ENCODE measurements at regions not wholly inside any gene's neighbourhood (a gene's known extent, or its start where the extent isn't known, plus 50 kb on each side); places are given as distances from the start of the nearest gene placed in this dataset.
"Not testable (repeated sequence)": the region's sequence is repeated elsewhere in the genome, so short reads cannot be mapped to it uniquely, and the experiment has no call there.

DNA sequence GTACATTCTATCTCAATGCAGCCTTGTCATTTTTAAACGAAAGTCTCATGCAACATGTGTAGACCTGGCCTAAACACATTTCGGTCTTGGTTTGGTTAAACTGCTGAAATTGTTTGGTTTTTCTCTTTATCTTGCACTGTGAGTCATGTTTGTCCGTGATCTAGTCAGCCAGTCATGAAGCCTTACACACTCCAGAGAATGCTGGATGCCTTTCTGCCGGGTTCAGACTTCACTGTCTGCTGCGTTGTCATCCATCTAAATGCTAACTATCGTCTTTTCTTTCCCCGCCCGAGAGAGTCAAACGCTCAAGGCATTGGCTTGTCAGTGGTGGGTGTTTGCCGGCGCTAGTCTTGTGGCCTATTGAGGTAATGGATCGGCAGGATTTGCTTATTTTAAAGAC is 1194.6 kb upstream of the WWC1 start:
- DNase-seq (ENCODE audit: low spot score) = no peak
- no peak for TF ChIP-seq CTCF (IDR thresholded peaks at IDR 0.05)
- Histone ChIP-seq H3K27ac (no peak overlapping the region), H3K4me3 (no peak overlapping the region)

DNA sequence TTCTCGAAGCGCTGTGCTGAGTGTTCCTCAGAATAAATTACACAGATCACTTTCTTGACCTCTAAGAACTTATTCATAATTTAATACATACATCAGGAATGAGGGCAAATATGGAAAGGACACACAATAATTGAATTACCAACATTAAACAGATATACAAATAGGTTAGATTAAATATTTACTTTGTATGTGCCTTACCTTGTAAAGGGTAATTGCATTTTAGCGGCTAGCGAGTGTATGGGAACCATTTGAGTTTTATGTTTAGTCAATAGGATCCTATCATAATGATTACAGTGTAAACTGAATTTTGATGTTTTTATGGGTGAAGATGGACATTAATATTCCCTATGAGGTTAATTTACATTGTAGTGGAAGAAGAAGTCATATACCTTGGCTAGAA is 1187.1 kb upstream of the WWC1 start:
- TF ChIP-seq CTCF (IDR thresholded peaks at IDR 0.05) = no peak
- no peak overlapping the region for H3K4me3 ChIP-seq
- no peak overlapping the region for H3K27ac ChIP-seq
- no peak for DNase-seq (ENCODE audit: low spot score)

DNA sequence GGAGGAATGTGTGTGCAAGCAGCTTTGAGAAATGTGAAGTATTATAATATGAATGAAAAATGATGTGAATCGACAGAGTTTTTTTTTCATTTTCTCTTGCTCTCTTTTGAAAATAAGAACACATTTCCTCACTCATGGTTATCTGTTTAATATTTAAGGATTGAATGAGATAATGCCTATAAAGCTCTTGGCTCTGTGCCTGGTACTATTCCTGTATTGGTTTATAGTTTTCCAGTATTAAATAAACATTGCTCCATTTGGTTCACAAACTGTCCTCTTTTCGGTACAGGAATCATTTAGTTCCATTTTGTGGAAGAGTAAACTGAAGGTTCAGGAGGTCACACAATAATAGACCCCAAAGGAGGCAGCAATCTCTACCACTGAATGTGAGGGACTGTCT is 1185.5 kb upstream of the WWC1 start:
- Histone ChIP-seq H3K27ac (no peak overlapping the region), H3K4me3 (no peak overlapping the region)
- TF ChIP-seq CTCF (IDR thresholded peaks at IDR 0.05) = no peak
- DNase-seq (ENCODE audit: low spot score) = no peak

DNA sequence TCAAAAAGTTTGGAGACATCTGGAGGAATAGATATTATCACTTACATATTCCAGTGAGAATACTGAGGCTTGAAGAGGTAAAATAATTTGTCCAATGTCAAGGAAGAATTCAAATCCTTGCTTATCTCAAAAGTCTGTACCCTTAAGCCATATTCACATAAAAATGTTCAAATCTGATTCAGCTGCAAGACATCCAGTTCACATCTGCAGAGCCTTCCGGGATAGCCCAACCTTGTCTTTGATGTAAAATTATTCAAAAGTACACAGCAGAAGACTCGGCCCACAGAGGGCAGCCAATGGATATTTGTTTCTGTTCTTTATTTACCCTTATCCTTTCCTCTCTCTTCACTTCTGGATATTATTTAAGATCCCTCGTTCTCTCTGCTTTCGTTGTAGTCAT is 1183.8 kb upstream of the WWC1 start:
- Histone ChIP-seq H3K27ac (no peak overlapping the region), H3K4me3 (no peak overlapping the region)
- TF ChIP-seq CTCF (IDR thresholded peaks at IDR 0.05) = no peak
- DNase-seq (ENCODE audit: low spot score) = no peak

DNA sequence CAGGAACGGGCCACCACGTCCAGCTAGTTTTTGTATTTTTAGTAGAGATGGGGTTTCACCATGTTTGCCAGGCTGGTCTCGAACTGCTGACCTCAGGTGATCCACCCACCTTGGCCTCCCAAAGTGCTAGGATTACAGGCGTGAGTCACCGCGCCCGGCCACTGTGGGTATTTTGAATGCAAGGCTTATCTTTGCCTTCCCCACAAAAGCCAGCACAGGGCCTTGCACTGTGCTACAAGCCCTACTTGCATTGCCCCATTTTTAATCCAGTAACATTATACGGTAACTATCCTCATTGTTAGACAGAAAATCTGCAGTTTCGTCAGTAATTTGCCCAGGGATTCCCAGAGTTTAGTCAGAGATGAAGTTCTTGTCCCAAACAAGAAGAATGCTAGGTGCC is 1183.2 kb upstream of the WWC1 start:
- H3K4me3 ChIP-seq; H3K27ac ChIP-seq; DNase-seq (ENCODE audit: low spot score): not testable (repeated sequence)

DNA sequence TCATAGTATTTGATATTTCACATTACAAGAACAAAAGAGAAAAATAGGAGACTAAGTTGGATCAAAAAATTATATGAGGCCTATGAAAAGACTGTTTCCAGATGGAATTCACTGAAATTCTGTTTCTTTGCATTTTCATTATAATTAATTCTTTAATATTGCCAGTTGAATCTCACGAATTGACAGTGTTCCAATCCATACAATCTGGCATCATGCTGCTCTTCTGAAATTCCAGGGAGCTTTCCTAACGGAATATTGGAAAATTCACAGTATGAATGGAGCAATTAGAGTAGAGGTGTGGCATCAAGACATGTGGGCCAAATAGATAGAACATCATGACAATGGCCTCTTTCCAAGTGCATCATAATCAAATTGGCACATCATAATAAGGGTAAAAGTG is 1178.9 kb upstream of the WWC1 start:
- H3K27ac ChIP-seq = no peak overlapping the region
- no peak for TF ChIP-seq CTCF (IDR thresholded peaks at IDR 0.05)
- no peak overlapping the region for H3K4me3 ChIP-seq
- DNase-seq (ENCODE audit: low spot score) = no peak

DNA sequence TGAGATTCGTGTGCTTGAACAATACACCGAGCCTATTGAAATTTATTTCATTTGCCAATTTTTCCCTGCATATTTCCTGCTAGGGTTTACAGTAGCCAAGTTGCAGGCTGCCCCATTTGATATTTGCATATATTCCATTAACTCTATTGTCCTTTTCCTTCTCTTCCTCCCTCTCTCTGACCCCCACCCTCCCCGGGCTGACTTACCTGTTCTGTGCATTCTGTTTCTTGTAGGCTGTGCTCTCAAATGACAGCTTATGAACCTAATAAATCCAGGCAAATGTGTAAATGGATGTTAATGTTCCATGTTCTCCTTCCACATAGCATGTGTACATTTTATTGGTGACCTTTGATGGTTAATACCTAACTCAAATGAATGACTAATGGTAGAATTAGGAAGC is 1169.2 kb upstream of the WWC1 start:
- no peak for TF ChIP-seq CTCF (IDR thresholded peaks at IDR 0.05)
- Histone ChIP-seq H3K27ac (no peak overlapping the region), H3K4me3 (no peak overlapping the region)
- no peak for DNase-seq (ENCODE audit: low spot score)

DNA sequence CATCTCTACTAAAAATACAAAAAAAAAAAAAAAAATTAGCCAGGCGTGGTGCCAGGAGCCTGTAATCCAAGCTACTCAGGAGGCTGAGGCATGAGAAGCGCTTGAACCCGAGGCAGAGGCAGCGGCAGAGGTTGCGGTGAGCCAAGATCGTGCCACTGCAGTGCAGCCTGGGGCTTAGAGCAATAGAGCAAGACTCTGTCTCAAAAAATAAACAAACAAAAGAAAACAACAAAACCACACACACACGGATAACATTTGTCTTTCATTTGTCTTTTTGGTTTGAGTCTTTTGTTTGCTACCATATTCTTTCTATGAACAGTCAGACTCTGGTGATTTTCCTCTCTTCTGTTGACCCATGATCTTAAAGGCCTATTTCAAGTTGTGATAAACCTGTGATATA is 1168.3 kb upstream of the WWC1 start:
- DNase-seq (ENCODE audit: low spot score) = no peak
- Histone ChIP-seq H3K4me3 (no peak overlapping the region), H3K27ac (no peak overlapping the region)
- TF ChIP-seq CTCF (IDR thresholded peaks at IDR 0.05) = no peak
